A673 (cell line): ENCODE measurements at regions not wholly inside any gene's neighbourhood (a gene's known extent, or its start where the extent isn't known, plus 50 kb on each side); places are given as distances from the start of the nearest gene placed in this dataset.

Experiments used
- BruUV-seq: library from RNA; stranded (reverse); fragments of 400-500 nt; replicated peaks from 2 replicates; lab custom pipeline; 2021; lab: Mats Ljungman, UMichigan
- CTCF ChIA-PET: fragments of 300-600 bp; sonication (Branson Sonifier 250); formaldehyde crosslinking; loops from one replicate; lab custom pipeline; 2022; ENCODE audit warnings: antibody characterized with exemption; lab: Charles Lee
- POLR2A ChIA-PET: fragments of 300-600 bp; sonication (Branson Sonifier 250); formaldehyde crosslinking; loops from one replicate; lab custom pipeline; 2022; ENCODE audit warnings: antibody characterized with exemption; ENCODE audit not compliant: low non-redundant PET; lab: Charles Lee
- DNase-seq: peaks from one replicate; pipeline ENCODE4 v3.0.0-alpha.2; 2015; ENCODE audit warnings: low spot score
- H3K27ac ChIP-seq: fragments of 200-600 bp; sonication (generic); 2 replicates; pipeline ENCODE4 v1.5.1; 2016; ENCODE audit warnings: mixed run types, low read depth, mild to moderate bottlenecking, mixed read lengths, antibody characterized with exemption, low read length; ENCODE audit not compliant: poor library complexity, severe bottlenecking
- H3K27me3 ChIP-seq: fragments of 200-600 bp; sonication (generic); replicated peaks from 2 replicates; pipeline ENCODE4 v1.6.1; 2017; ENCODE audit warnings: mixed run types, low read depth, mild to moderate bottlenecking, mixed read lengths, antibody characterized with exemption, low read length; ENCODE audit not compliant: insufficient read depth, poor library complexity
- H3K36me3 ChIP-seq: fragments of 200-600 bp; sonication (generic); 2 replicates; pipeline ENCODE4 v1.6.1; 2016; ENCODE audit warnings: mixed run types, mild to moderate bottlenecking, mixed read lengths, antibody characterized with exemption, low read length; ENCODE audit not compliant: insufficient read depth, poor library complexity, severe bottlenecking
- H3K4me1 ChIP-seq: fragments of 200-600 bp; sonication (generic); 2 replicates; pipeline ENCODE4 v1.6.1; 2017; ENCODE audit warnings: mixed run types, mild to moderate bottlenecking, mixed read lengths, antibody characterized with exemption, low read length; ENCODE audit not compliant: insufficient read depth, poor library complexity, severe bottlenecking
- H3K4me3 ChIP-seq: fragments of 200-600 bp; sonication (generic); 2 replicates; pipeline ENCODE4 v1.5.1; 2016; ENCODE audit warnings: low read depth, mixed run types, mild to moderate bottlenecking, mixed read lengths, low read length; ENCODE audit not compliant: poor library complexity, severe bottlenecking
- H3K9me3 ChIP-seq: fragments of 200-600 bp; sonication (generic); 2 replicates; pipeline ENCODE4 v1.6.1; 2016; ENCODE audit warnings: mixed run types, low read depth, mild to moderate bottlenecking, mixed read lengths, antibody characterized with exemption, low read length; ENCODE audit not compliant: poor library complexity, severe bottlenecking
- EZH2 ChIP-seq: fragments of 200-600 bp; sonication (generic); IDR thresholded peaks from 2 replicates; pipeline ENCODE4 v1.6.1; 2017; ENCODE audit warnings: borderline replicate concordance, low read depth, mild to moderate bottlenecking, mixed read lengths, antibody characterized with exemption, low read length; ENCODE audit not compliant: poor library complexity, severe bottlenecking
- intact Hi-C: fragments of 100-400 bp; cut with micrococcal nuclease; formaldehyde crosslinking; loops from one replicate; pipeline ENCODE4 v1.10.0; 2022; ENCODE audit not compliant: unreplicated experiment
- TF ChIP-seq, protein P1 (sequence below): fragments of 300-800, 200-600 bp; sonication (generic); conservative IDR thresholded peaks from 2 replicates; pipeline ENCODE4 v1.5.1; 2017; ENCODE audit warnings: low read depth, mild to moderate bottlenecking, antibody characterized with exemption, low read length, moderate library complexity, mixed read lengths

DNA sequence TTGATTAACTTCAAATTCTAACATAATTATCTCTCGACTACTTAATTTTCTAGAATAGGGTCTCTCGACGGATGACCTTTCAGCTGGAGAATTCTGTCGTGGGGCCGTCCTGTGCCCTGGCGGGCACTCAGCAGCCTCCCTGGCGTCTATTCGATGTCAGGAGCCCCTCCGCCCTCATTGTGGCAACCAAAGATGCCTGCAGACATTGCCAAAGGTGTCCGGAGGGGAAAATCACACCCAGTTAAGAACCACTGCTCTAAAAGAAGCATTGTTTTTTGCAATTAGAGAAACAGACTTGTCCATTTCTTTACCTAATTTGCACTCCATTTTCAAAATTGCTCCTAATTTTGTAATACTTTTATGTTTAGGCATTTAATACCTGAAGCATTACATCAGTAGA is 79.2 kb upstream of the ARHGEF7 start:
- ChIA-PET CTCF (no interaction called here), POLR2A (no interaction called here)
- H3K4me3 ChIP-seq = no peak overlapping the region
- no TSS peak for BruUV-seq
- no peak for DNase-seq
- H3K9me3 ChIP-seq = no peaks in the 10 kb centered on the region
- H3K36me3 ChIP-seq = no peaks in the 10 kb centered on the region
- H3K27me3 ChIP-seq = peaks cover 95% of the 10 kb centered on the region
- H3K4me1 ChIP-seq = no peaks in the 10 kb centered on the region
- H3K27ac ChIP-seq = no peak overlapping the region
- intact Hi-C loops = no loop called here
- TF ChIP-seq, protein P1, sequence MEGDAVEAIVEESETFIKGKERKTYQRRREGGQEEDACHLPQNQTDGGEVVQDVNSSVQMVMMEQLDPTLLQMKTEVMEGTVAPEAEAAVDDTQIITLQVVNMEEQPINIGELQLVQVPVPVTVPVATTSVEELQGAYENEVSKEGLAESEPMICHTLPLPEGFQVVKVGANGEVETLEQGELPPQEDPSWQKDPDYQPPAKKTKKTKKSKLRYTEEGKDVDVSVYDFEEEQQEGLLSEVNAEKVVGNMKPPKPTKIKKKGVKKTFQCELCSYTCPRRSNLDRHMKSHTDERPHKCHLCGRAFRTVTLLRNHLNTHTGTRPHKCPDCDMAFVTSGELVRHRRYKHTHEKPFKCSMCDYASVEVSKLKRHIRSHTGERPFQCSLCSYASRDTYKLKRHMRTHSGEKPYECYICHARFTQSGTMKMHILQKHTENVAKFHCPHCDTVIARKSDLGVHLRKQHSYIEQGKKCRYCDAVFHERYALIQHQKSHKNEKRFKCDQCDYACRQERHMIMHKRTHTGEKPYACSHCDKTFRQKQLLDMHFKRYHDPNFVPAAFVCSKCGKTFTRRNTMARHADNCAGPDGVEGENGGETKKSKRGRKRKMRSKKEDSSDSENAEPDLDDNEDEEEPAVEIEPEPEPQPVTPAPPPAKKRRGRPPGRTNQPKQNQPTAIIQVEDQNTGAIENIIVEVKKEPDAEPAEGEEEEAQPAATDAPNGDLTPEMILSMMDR = no peak
- no peak for TF ChIP-seq EZH2

DNA sequence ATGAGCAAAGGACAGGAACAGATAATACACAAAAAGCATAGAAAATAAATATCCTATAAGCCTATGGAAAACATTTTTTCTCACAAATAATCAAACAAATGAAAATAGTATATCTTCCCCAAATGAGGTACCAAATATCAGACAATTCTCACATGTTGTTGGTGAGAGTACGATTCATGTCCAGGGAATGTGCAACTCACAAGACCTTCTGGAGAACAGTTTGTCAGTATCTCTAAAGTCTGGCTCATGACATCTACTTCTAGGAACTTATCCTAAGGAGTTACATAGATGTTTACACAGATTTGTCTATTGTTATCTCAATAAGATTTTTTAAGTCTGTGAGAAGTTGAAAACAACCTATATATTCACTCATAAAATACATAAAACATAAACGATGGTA is 80.3 kb upstream of the ARHGEF7 start:
- no peak for DNase-seq
- intact Hi-C loops = no loop called here
- no peak for TF ChIP-seq EZH2
- TF ChIP-seq, protein P1 = no peak
- Histone ChIP-seq H3K9me3 (no peaks in the 10 kb centered on the region), H3K36me3 (no peaks in the 10 kb centered on the region), H3K4me1 (no peaks in the 10 kb centered on the region), H3K4me3 (no peak overlapping the region), H3K27ac (no peak overlapping the region), H3K27me3 (peaks cover 90% of the 10 kb centered on the region)
- ChIA-PET CTCF (no interaction called here), POLR2A (no interaction called here)
- BruUV-seq = no TSS peak

DNA sequence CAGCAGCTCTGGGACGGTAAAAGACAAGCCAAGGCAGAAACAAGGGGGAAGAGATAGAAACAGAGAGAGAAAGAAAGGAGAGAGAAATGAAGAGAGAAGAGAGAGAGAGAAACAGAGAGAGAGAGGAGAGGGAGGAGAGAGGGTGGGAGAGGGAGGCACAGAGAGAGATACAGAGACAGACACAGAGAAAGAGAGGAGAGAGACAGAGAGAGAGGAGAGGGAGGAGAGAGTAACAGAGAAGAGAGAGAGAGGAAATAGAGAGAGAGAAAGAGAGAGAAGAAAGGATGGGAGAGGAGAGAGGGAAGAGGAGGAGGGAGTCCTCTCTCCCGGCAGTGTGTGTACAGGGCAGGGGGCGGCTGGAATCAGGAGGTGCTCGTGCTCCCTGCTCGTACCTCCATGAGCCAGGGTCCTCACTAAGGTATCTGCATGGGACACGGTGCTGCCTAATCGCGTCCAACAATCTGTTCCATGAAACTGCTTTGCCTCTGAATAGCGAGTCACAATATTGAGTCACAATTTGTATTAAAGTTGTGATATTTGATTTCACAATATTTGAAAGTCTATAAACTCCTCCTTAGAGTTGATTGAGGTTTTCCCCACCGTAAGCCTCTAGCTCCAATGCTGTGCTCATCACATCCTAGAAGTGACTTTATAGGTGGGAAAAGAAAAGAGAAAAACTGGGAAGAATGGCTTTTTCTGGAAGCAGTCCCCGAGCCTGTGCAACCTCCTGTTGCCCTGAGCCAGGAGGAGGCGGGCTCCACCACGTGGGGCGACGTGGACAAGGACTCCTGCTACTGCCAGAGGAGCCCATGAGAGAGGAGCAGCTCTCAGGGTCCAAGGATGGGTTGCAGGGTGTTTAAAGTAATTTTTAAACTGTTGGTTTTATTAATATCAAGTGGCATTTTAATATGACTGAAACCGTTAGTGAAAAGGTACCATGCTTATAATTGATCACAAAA is 81.7 kb upstream of the ARHGEF7 start:
- no peak overlapping the region for H3K27ac ChIP-seq
- POLR2A ChIA-PET = no interaction called here
- H3K27me3 ChIP-seq = peaks cover 77% of the 10 kb centered on the region
- no peaks in the 10 kb centered on the region for H3K9me3 ChIP-seq
- no peaks in the 10 kb centered on the region for H3K36me3 ChIP-seq
- no peak overlapping the region for H3K4me3 ChIP-seq
- CTCF ChIA-PET = no interaction called here
- TF ChIP-seq, protein P1 = no peak
- TF ChIP-seq EZH2 = no peak
- no peaks in the 10 kb centered on the region for H3K4me1 ChIP-seq
- DNase-seq = no peak
- no TSS peak for BruUV-seq
- intact Hi-C loops = no loop called here
